ENCODE measurements at regions not wholly inside any gene's neighbourhood (a gene's known extent, or its start where the extent isn't known, plus 50 kb on each side); places are given as distances from the start of the nearest gene placed in this dataset.

DNA sequence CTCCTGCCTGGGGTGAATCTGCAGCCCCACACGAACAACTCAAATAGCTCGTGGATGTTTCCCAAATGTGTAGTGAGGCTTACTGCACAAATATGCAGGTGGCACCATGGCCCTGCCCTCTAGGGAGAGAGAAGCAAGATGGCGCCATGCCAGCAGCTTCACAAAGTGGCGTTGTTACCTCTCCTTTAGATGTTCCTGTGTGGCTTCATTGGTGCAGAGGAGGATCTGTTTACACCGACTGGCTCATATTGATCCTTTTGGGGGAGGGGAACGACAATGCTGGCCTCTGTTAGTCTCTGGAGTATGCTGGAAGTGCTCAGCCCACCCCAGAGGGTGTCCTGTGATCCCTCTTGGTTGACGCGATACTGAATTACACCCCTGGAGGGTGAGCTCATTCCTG, 99.5 kb upstream of the GATA6 start:
- TF ChIP-seq, protein P1, sequence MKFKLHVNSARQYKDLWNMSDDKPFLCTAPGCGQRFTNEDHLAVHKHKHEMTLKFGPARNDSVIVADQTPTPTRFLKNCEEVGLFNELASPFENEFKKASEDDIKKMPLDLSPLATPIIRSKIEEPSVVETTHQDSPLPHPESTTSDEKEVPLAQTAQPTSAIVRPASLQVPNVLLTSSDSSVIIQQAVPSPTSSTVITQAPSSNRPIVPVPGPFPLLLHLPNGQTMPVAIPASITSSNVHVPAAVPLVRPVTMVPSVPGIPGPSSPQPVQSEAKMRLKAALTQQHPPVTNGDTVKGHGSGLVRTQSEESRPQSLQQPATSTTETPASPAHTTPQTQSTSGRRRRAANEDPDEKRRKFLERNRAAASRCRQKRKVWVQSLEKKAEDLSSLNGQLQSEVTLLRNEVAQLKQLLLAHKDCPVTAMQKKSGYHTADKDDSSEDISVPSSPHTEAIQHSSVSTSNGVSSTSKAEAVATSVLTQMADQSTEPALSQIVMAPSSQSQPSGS (CRISPR knock-in tag; IDR thresholded peaks at IDR 0.05; ENCODE audit: borderline replicate concordance, low read depth): no peak
- no peak for TF ChIP-seq ZNF138 (CRISPR knock-in tag; conservative IDR thresholded peaks at IDR 0.05)
- TF ChIP-seq FOXJ3 (CRISPR knock-in tag; IDR thresholded peaks at IDR 0.05; ENCODE audit: borderline replicate concordance): no peak
- TF ChIP-seq, protein P2, sequence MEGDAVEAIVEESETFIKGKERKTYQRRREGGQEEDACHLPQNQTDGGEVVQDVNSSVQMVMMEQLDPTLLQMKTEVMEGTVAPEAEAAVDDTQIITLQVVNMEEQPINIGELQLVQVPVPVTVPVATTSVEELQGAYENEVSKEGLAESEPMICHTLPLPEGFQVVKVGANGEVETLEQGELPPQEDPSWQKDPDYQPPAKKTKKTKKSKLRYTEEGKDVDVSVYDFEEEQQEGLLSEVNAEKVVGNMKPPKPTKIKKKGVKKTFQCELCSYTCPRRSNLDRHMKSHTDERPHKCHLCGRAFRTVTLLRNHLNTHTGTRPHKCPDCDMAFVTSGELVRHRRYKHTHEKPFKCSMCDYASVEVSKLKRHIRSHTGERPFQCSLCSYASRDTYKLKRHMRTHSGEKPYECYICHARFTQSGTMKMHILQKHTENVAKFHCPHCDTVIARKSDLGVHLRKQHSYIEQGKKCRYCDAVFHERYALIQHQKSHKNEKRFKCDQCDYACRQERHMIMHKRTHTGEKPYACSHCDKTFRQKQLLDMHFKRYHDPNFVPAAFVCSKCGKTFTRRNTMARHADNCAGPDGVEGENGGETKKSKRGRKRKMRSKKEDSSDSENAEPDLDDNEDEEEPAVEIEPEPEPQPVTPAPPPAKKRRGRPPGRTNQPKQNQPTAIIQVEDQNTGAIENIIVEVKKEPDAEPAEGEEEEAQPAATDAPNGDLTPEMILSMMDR (IDR thresholded peaks at IDR 0.05): no peak
- TF ChIP-seq SMAD3 (CRISPR knock-in tag; IDR thresholded peaks at IDR 0.05; ENCODE audit: borderline replicate concordance): no peak
- TF ChIP-seq, protein P3, sequence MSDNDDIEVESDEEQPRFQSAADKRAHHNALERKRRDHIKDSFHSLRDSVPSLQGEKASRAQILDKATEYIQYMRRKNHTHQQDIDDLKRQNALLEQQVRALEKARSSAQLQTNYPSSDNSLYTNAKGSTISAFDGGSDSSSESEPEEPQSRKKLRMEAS (CRISPR knock-in tag; IDR thresholded peaks at IDR 0.05): no peak
- TF ChIP-seq, protein P4, sequence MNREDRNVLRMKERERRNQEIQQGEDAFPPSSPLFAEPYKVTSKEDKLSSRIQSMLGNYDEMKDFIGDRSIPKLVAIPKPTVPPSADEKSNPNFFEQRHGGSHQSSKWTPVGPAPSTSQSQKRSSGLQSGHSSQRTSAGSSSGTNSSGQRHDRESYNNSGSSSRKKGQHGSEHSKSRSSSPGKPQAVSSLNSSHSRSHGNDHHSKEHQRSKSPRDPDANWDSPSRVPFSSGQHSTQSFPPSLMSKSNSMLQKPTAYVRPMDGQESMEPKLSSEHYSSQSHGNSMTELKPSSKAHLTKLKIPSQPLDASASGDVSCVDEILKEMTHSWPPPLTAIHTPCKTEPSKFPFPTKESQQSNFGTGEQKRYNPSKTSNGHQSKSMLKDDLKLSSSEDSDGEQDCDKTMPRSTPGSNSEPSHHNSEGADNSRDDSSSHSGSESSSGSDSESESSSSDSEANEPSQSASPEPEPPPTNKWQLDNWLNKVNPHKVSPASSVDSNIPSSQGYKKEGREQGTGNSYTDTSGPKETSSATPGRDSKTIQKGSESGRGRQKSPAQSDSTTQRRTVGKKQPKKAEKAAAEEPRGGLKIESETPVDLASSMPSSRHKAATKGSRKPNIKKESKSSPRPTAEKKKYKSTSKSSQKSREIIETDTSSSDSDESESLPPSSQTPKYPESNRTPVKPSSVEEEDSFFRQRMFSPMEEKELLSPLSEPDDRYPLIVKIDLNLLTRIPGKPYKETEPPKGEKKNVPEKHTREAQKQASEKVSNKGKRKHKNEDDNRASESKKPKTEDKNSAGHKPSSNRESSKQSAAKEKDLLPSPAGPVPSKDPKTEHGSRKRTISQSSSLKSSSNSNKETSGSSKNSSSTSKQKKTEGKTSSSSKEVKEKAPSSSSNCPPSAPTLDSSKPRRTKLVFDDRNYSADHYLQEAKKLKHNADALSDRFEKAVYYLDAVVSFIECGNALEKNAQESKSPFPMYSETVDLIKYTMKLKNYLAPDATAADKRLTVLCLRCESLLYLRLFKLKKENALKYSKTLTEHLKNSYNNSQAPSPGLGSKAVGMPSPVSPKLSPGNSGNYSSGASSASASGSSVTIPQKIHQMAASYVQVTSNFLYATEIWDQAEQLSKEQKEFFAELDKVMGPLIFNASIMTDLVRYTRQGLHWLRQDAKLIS (CRISPR knock-in tag; IDR thresholded peaks at IDR 0.05; ENCODE audit: borderline replicate concordance): no peak
- no peak for TF ChIP-seq ELF4 (CRISPR knock-in tag; IDR thresholded peaks at IDR 0.05; ENCODE audit: low read depth)
